ENCODE measurements at regions not wholly inside any gene's neighbourhood (a gene's known extent, or its start where the extent isn't known, plus 50 kb on each side); places are given as distances from the start of the nearest gene placed in this dataset.

DNA sequence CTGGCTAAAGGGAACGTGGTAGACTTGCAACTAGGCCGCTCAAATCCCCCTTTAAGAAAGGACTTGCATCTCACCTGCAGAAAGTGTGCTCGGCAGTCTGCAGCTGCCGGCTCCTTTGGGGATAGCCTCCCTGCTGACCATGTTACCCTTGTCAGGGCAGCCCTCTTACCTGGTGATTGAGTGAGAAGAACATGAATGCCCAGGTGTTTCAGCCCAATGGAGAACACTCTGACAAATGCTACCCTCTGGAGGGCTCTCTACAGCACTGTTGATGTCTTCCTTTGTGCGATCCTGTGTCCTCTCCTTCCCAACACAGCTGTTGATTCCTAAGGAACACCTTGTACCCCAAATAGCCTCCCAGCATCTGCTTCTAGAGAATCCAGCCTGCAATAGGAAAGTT, 178.7 kb upstream of the LDB2 start:
- no peak overlapping the region for H3K4me3 ChIP-seq (ENCODE audit: low read depth, low read length)
- DNase-seq (ENCODE audit: low read depth), result no peak
- TF ChIP-seq, protein P1, sequence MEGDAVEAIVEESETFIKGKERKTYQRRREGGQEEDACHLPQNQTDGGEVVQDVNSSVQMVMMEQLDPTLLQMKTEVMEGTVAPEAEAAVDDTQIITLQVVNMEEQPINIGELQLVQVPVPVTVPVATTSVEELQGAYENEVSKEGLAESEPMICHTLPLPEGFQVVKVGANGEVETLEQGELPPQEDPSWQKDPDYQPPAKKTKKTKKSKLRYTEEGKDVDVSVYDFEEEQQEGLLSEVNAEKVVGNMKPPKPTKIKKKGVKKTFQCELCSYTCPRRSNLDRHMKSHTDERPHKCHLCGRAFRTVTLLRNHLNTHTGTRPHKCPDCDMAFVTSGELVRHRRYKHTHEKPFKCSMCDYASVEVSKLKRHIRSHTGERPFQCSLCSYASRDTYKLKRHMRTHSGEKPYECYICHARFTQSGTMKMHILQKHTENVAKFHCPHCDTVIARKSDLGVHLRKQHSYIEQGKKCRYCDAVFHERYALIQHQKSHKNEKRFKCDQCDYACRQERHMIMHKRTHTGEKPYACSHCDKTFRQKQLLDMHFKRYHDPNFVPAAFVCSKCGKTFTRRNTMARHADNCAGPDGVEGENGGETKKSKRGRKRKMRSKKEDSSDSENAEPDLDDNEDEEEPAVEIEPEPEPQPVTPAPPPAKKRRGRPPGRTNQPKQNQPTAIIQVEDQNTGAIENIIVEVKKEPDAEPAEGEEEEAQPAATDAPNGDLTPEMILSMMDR (IDR thresholded peaks at IDR 0.05; ENCODE audit: insufficient read depth, low read depth, low read length, missing control alignments), result no peak

DNA sequence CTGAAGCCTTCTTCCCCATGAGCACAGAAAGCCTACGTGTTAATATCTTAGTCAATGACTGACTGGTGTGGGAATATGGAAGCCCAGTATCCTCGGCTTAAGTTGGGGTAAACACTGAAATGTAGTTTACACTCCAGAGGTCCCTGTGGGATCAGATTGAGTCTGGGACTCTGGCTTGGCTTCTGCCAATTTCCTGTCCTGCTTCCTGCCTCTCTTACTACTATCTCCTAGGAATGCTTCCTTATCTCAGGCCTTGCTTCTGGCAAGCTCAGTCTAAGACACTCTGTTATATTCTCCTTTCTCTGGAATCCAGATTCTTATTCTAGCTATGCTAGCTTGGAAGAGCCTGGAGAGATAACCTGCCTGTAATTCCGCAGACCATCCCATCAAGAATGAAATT, 174.0 kb upstream of the LDB2 start:
- H3K4me3 ChIP-seq (ENCODE audit: low read depth, low read length), result no peak overlapping the region
- TF ChIP-seq, protein P1 (IDR thresholded peaks at IDR 0.05; ENCODE audit: insufficient read depth, low read depth, low read length, missing control alignments), result no peak
- no peak for DNase-seq (ENCODE audit: low read depth)

DNA sequence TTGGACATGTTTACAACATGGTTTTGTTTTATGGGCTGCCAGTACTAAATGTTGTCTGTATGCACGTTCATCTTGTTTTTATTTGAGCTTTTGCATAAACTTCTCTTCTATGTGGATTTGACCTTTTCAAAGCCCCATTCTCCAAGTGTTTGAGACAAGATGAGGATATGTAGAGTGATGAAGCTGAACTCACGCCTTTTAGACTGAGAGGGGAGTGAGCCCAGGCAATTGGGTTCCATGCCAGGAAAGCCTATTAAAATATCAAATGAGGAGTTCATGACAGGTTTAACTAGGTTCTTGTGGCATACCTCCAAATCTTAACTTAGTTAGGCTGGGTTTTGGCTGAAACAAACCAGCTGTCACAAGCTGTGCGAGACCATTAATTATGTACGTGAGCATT, 170.4 kb upstream of the LDB2 start:
- TF ChIP-seq, protein P1 (IDR thresholded peaks at IDR 0.05; ENCODE audit: insufficient read depth, low read depth, low read length, missing control alignments), result no peak
- H3K4me3 ChIP-seq (ENCODE audit: low read depth, low read length), result no peak overlapping the region
- DNase-seq (ENCODE audit: low read depth), result no peak

DNA sequence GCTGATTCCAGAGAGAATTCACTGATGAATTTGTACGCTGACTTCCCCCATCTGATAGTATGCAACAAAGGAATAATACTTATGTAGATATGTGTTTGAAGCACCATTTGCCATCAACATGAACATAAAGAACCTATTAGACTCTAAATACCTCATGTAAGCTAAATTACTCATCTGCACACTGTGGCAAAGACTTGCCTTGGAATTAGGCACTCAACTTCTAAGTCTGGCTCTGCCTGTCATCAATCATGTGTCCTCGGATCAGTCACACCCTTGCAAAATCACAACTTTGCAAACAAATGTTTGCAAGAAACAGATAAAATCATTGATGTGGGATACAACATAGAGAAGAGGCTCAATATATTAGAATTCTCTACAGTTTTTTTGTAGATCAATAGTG, 169.9 kb upstream of the LDB2 start:
- no peak for DNase-seq (ENCODE audit: low read depth)

DNA sequence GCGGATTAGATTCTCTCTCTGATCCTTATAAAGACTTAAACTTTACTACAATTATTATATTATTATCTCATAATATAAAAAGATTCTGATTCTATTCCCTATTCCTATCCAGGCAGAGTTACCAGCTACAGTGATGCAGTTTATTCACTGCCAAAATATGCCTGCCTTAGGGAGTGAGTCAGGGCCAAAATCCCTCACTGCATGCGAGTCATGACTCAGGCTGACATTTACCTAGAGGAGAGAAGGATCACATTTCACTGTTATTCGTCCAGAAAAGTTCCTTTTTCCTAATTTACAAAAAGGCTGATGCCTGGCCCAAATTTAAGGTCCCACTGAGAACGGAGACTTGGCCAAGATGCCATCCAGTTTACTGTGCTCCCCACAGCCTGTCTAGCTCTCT, 168.5 kb upstream of the LDB2 start:
- TF ChIP-seq, protein P1 (IDR thresholded peaks at IDR 0.05; ENCODE audit: insufficient read depth, low read depth, low read length, missing control alignments), result no peak
- no peak overlapping the region for H3K4me3 ChIP-seq (ENCODE audit: low read depth, low read length)
- DNase-seq (ENCODE audit: low read depth), result no peak

More for the DNA sequence above, 169.9 kb upstream of the LDB2 start:
- no peak overlapping the region for H3K4me3 ChIP-seq (ENCODE audit: low read depth, low read length)
- TF ChIP-seq, protein P1 (IDR thresholded peaks at IDR 0.05; ENCODE audit: insufficient read depth, low read depth, low read length, missing control alignments), result no peak

DNA sequence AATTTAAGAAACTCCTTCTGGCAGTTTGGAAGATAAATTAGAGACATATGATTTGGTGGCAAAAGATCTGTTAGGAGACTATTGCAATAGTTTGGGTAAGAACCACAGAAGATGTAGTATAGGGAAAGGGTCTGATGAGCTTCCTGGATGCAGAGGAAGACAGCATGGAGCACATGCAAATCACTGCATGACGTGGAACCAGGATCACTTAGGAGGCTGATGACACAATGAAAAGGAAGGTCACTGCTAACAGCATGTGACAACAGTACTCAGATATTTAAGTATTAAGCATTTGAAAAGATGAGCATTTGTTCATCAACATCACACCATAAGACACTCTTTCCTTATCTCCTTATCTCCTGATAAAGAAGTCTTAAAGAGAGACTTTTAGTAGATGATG, 167.8 kb upstream of the LDB2 start:
- DNase-seq (ENCODE audit: low read depth), result no peak
- TF ChIP-seq, protein P1 (IDR thresholded peaks at IDR 0.05; ENCODE audit: insufficient read depth, low read depth, low read length, missing control alignments), result no peak
- H3K4me3 ChIP-seq (ENCODE audit: low read depth, low read length), result no peak overlapping the region

DNA sequence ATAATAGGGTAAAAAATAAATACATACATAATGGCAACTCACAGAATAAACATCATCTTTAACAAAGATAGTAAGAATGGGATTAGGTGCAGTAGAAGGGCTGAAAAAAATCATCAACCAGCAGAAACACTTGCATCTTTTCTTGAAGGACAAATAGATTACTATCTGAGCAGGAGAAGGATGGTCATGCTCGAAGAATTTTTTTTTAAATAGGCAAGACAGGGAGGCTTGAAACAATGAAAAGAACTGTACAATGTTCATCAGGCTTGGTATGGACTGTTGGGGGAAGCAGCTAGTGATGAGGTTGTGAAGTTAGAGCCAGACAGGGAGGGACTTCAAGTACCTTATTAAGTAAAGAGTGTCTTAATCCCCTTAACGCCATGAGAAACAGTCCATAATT, 167.4 kb upstream of the LDB2 start:
- H3K4me3 ChIP-seq (ENCODE audit: low read depth, low read length), result no peak overlapping the region
- no peak for DNase-seq (ENCODE audit: low read depth)
- TF ChIP-seq, protein P1 (IDR thresholded peaks at IDR 0.05; ENCODE audit: insufficient read depth, low read depth, low read length, missing control alignments), result no peak
